ENCODE measurements at regions not wholly inside any gene's neighbourhood (a gene's known extent, or its start where the extent isn't known, plus 50 kb on each side); places are given as distances from the start of the nearest gene placed in this dataset.

DNA sequence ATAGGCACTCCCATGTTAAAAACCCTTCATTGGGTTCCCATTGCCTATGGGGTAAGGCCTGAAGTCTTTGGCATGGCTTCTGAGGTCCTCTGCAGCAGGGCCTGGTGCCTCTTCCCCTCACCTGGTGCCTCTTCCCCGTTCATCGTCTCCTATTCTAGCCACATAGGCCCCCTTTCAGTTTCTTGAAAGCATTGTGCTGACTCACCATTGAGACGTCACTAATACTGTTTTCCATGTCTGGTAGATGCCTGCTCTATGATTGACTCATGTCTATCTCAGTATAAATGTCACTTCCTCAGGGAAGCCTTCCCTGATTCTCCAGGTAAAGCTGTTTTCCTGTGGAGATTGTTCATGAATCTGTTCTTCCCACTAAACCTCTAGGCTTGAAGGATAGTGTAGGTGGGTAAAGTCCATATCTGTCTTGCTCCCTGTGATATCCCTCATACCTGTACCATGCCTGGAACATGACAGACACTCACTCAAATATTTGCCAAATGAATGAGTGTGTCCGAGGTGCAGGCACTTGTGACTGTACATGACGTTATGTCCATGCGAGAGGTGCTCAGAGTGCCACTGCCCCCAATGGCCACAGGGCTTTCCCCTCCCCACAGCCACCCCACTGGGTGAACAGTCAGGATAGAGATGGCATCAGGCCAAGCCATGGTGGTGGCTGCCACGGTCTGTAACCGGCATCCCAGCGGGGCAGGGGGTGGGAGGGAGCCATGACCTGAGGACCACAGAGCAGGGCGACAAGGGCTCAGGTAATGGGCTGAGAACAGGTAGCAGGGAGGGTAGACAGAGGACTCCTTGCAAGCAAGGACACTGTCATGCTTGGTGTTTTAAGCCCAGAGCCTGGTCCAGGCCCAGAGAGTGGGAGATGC is 85.2 kb upstream of the FAM20A start:
- TF ChIP-seq SPI1 (IDR thresholded peaks at IDR 0.05; ENCODE audit: borderline replicate concordance, low read depth) (no peak), POLR2AphosphoS5 (IDR thresholded peaks at IDR 0.05; ENCODE audit: low read depth) (no peak), GABPA (IDR thresholded peaks at IDR 0.05; ENCODE audit: low read depth) (no peak)
- TF ChIP-seq, protein P1, sequence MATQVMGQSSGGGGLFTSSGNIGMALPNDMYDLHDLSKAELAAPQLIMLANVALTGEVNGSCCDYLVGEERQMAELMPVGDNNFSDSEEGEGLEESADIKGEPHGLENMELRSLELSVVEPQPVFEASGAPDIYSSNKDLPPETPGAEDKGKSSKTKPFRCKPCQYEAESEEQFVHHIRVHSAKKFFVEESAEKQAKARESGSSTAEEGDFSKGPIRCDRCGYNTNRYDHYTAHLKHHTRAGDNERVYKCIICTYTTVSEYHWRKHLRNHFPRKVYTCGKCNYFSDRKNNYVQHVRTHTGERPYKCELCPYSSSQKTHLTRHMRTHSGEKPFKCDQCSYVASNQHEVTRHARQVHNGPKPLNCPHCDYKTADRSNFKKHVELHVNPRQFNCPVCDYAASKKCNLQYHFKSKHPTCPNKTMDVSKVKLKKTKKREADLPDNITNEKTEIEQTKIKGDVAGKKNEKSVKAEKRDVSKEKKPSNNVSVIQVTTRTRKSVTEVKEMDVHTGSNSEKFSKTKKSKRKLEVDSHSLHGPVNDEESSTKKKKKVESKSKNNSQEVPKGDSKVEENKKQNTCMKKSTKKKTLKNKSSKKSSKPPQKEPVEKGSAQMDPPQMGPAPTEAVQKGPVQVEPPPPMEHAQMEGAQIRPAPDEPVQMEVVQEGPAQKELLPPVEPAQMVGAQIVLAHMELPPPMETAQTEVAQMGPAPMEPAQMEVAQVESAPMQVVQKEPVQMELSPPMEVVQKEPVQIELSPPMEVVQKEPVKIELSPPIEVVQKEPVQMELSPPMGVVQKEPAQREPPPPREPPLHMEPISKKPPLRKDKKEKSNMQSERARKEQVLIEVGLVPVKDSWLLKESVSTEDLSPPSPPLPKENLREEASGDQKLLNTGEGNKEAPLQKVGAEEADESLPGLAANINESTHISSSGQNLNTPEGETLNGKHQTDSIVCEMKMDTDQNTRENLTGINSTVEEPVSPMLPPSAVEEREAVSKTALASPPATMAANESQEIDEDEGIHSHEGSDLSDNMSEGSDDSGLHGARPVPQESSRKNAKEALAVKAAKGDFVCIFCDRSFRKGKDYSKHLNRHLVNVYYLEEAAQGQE (IDR thresholded peaks at IDR 0.05; ENCODE audit: insufficient replicate concordance, low read depth) = no peak
- TF ChIP-seq, protein P2, sequence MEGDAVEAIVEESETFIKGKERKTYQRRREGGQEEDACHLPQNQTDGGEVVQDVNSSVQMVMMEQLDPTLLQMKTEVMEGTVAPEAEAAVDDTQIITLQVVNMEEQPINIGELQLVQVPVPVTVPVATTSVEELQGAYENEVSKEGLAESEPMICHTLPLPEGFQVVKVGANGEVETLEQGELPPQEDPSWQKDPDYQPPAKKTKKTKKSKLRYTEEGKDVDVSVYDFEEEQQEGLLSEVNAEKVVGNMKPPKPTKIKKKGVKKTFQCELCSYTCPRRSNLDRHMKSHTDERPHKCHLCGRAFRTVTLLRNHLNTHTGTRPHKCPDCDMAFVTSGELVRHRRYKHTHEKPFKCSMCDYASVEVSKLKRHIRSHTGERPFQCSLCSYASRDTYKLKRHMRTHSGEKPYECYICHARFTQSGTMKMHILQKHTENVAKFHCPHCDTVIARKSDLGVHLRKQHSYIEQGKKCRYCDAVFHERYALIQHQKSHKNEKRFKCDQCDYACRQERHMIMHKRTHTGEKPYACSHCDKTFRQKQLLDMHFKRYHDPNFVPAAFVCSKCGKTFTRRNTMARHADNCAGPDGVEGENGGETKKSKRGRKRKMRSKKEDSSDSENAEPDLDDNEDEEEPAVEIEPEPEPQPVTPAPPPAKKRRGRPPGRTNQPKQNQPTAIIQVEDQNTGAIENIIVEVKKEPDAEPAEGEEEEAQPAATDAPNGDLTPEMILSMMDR (IDR thresholded peaks at IDR 0.05; ENCODE audit: insufficient read depth, low read length) = no peak
- H3K4me3 ChIP-seq (replicated peaks; ENCODE audit: insufficient read depth, low read length) = no peak overlapping the region
- H3K27me3 ChIP-seq (ENCODE audit: insufficient read depth, poor library complexity, severe bottlenecking) = no peaks in the 10 kb centered on the region
- no peak for DNase-seq (ENCODE audit: low read depth in 1 of 2, low spot score in 1 of 2)
- H3K27ac ChIP-seq (replicated peaks) = no peak overlapping the region

DNA sequence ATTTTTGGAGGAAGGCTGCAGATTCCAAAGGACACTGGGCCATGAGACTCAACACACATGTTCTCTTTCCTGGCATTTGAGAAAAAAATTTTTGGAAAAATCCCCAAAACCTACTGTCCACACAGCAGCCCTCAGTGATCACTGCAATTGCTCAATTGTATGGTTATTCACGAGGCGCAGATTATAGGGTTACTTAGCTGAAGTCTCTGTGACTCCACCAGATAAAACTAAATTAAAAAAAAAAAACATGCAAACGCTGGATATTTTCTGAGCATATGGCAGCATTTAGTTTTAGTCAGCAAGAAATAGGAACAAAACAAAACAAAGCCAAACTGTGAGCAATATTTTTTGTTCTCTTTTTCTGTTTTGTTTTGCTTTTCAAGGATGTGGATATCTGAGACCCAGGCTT is 83.8 kb upstream of the FAM20A start:
- Histone ChIP-seq H3K27me3 (ENCODE audit: insufficient read depth, poor library complexity, severe bottlenecking) (no peaks in the 10 kb centered on the region), H3K4me3 (replicated peaks; ENCODE audit: insufficient read depth, low read length) (no peak overlapping the region), H3K27ac (replicated peaks) (no peak overlapping the region)
- DNase-seq (ENCODE audit: low read depth in 1 of 2, low spot score in 1 of 2) = no peak
- no peak for TF ChIP-seq SPI1 (IDR thresholded peaks at IDR 0.05; ENCODE audit: borderline replicate concordance, low read depth)
- TF ChIP-seq, protein P1 (IDR thresholded peaks at IDR 0.05; ENCODE audit: insufficient replicate concordance, low read depth) = no peak
- no peak for TF ChIP-seq POLR2AphosphoS5 (IDR thresholded peaks at IDR 0.05; ENCODE audit: low read depth)
- no peak for TF ChIP-seq GABPA (IDR thresholded peaks at IDR 0.05; ENCODE audit: low read depth)
- TF ChIP-seq, protein P2 (IDR thresholded peaks at IDR 0.05; ENCODE audit: insufficient read depth, low read length) = no peak

DNA sequence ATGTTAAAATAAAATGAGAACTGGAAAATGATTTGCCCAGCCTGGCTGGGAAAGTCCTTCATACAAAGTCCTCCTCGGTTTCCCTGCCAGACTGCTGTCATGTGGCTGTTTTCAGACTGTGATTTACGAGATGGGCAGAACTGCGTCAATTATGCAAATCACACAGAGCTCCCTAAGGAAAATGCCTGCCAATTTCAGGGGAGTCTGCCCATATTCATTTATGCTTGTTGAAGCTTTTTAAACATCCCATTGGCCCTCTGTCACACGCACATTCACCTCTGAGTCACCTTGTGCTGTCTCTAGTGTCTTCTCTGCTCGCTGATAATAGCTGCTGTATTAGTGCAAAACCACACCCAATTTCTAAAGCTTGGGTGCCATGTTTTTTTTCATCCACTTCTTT is 81.7 kb upstream of the FAM20A start:
- Histone ChIP-seq H3K4me3 (replicated peaks; ENCODE audit: insufficient read depth, low read length) (no peak overlapping the region), H3K27ac (replicated peaks) (no peak overlapping the region), H3K27me3 (ENCODE audit: insufficient read depth, poor library complexity, severe bottlenecking) (no peaks in the 10 kb centered on the region)
- DNase-seq (ENCODE audit: low read depth in 1 of 2, low spot score in 1 of 2) = no peak
- TF ChIP-seq, protein P1 (IDR thresholded peaks at IDR 0.05; ENCODE audit: insufficient replicate concordance, low read depth) = no peak
- no peak for TF ChIP-seq SPI1 (IDR thresholded peaks at IDR 0.05; ENCODE audit: borderline replicate concordance, low read depth)
- no peak for TF ChIP-seq POLR2AphosphoS5 (IDR thresholded peaks at IDR 0.05; ENCODE audit: low read depth)
- no peak for TF ChIP-seq GABPA (IDR thresholded peaks at IDR 0.05; ENCODE audit: low read depth)
- TF ChIP-seq, protein P2 (IDR thresholded peaks at IDR 0.05; ENCODE audit: insufficient read depth, low read length) = no peak

All from HL-60 (cell line).